PC-3 (cell line): ENCODE measurements at regions not wholly inside any gene's neighbourhood (a gene's known extent, or its start where the extent isn't known, plus 50 kb on each side); places are given as distances from the start of the nearest gene placed in this dataset.

Experiments used
- EZH2 ChIP-seq: fragments of 300-600 bp; sonication (generic); IDR thresholded peaks from one replicate; pipeline ENCODE4 v1.6.1; 2017; ENCODE audit warnings: antibody characterized with exemption, mild to moderate bottlenecking, low read length; ENCODE audit not compliant: unreplicated experiment
- TF ChIP-seq, protein P1 (sequence below): fragments of 300-600 bp; sonication (generic); conservative IDR thresholded peaks from 2 replicates; pipeline ENCODE4 v1.5.1; 2017; ENCODE audit warnings: antibody characterized with exemption, low read depth, mild to moderate bottlenecking, low read length

DNA sequence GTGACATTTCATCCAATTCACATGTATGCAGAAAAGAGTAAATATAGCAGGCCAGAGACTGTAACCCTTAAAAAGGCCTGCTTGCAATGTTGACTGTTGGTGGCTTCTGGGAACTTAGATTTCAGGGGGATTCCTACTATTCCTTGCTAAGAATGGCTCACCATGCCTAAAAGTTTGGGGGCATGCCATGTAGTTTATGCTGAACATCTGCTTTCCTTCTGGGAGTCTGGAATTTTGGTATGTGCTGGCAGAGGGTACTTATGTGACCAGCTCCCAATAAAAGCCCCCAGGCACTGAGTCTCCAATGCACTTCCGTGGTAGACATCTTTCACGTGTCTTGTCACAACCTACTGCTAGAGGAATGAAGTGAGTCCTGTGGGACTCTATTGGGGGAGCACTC lies 88.4 kb upstream of the PCDH8 start:
- TF ChIP-seq, protein P1, sequence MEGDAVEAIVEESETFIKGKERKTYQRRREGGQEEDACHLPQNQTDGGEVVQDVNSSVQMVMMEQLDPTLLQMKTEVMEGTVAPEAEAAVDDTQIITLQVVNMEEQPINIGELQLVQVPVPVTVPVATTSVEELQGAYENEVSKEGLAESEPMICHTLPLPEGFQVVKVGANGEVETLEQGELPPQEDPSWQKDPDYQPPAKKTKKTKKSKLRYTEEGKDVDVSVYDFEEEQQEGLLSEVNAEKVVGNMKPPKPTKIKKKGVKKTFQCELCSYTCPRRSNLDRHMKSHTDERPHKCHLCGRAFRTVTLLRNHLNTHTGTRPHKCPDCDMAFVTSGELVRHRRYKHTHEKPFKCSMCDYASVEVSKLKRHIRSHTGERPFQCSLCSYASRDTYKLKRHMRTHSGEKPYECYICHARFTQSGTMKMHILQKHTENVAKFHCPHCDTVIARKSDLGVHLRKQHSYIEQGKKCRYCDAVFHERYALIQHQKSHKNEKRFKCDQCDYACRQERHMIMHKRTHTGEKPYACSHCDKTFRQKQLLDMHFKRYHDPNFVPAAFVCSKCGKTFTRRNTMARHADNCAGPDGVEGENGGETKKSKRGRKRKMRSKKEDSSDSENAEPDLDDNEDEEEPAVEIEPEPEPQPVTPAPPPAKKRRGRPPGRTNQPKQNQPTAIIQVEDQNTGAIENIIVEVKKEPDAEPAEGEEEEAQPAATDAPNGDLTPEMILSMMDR, result no peak
- TF ChIP-seq EZH2, result no peak
